ENCODE measurements at regions not wholly inside any gene's neighbourhood (a gene's known extent, or its start where the extent isn't known, plus 50 kb on each side); places are given as distances from the start of the nearest gene placed in this dataset.

- SMC1A ChIA-PET (ENCODE audit: uncharacterized antibody, unreplicated experiment), result interaction anchor here (0.9 kb wide), 1 partner anchor 18 kb away, joined by 3 read pairs; no protein-coding TSS in a partner anchor
- DNase-seq (ENCODE audit: low read depth, low spot score) (no peak), ATAC-seq (no peak), FAIRE-seq (no peak)
- Histone ChIP-seq H3K4me1 (ENCODE audit: control insufficient read depth, insufficient read depth, low read length) (no peaks in the 10 kb centered on the region), H3K27me3 (replicated peaks in 1 of 2; ENCODE audit: control insufficient read depth in 2 of 2, insufficient read depth in 2 of 2, low read length in 1 of 2) (peaks cover 5 to 22% of the 10 kb centered on the region in 2 experiments), H4K20me1 (ENCODE audit: control insufficient read depth, insufficient read depth) (no peaks in the 10 kb centered on the region), H3K4me2 (ENCODE audit: control insufficient read depth, insufficient read depth) (no peak overlapping the region), H3K27ac (ENCODE audit: control insufficient read depth, insufficient read depth) (no peak overlapping the region), H3K79me2 (ENCODE audit: control insufficient read depth, insufficient read depth, low read length) (no peaks in the 10 kb centered on the region), H3K9me3 (replicated peaks; ENCODE audit: control insufficient read depth, insufficient read depth, low read length) (no peaks in the 10 kb centered on the region), H3K9ac (ENCODE audit: control insufficient read depth, insufficient read depth, low read length) (no peak overlapping the region), H3K36me3 (ENCODE audit: control insufficient read depth in 2 of 2, insufficient read depth in 2 of 2, low read length in 1 of 2) (no peaks in the 10 kb centered on the region), H3K4me3 (no peak overlapping the region), H2AFZ (ENCODE audit: control insufficient read depth, low read depth, low read length) (no peak overlapping the region)
- BruUV-seq (replicated peaks), result no TSS peak
- POLR2A ChIA-PET, result no interaction called here
- in situ Hi-C loops (cut with MboI), result no loop called here
- WGBS (ENCODE audit: insufficient coverage, insufficient replicate concordance, low lambda C conversion rate, missing lambda C conversion rate), result 53% methylated on average over 6 of the region's 6 CpGs
- RAD21 ChIA-PET (ENCODE audit: unreplicated experiment), result no interaction called here
- CTCF ChIA-PET, result interaction anchor here (0.9 kb wide), 1 partner anchor 65 kb away, joined by 3 read pairs; no protein-coding TSS in a partner anchor
- intact Hi-C loops (cut with micrococcal nuclease; ENCODE audit: unreplicated experiment), result loop anchor here (10.0 kb wide), 2 partner anchors 535 to 585 kb away; no protein-coding TSS in a partner anchor
- no peak for TF ChIP-seq BCL11A (IDR thresholded peaks at IDR 0.05; ENCODE audit: low read depth, low read length)
- TF ChIP-seq, protein P1, sequence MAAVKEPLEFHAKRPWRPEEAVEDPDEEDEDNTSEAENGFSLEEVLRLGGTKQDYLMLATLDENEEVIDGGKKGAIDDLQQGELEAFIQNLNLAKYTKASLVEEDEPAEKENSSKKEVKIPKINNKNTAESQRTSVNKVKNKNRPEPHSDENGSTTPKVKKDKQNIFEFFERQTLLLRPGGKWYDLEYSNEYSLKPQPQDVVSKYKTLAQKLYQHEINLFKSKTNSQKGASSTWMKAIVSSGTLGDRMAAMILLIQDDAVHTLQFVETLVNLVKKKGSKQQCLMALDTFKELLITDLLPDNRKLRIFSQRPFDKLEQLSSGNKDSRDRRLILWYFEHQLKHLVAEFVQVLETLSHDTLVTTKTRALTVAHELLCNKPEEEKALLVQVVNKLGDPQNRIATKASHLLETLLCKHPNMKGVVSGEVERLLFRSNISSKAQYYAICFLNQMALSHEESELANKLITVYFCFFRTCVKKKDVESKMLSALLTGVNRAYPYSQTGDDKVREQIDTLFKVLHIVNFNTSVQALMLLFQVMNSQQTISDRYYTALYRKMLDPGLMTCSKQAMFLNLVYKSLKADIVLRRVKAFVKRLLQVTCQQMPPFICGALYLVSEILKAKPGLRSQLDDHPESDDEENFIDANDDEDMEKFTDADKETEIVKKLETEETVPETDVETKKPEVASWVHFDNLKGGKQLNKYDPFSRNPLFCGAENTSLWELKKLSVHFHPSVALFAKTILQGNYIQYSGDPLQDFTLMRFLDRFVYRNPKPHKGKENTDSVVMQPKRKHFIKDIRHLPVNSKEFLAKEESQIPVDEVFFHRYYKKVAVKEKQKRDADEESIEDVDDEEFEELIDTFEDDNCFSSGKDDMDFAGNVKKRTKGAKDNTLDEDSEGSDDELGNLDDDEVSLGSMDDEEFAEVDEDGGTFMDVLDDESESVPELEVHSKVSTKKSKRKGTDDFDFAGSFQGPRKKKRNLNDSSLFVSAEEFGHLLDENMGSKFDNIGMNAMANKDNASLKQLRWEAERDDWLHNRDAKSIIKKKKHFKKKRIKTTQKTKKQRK (IDR thresholded peaks at IDR 0.05; ENCODE audit: low read depth, low read length), result no peak
- no peak for TF ChIP-seq KLF5 (IDR thresholded peaks at IDR 0.05; ENCODE audit: partially characterized antibody)
- no peak for TF ChIP-seq PRDM15 (CRISPR knock-in tag; IDR thresholded peaks at IDR 0.05)
- TF ChIP-seq ASH2L (IDR thresholded peaks at IDR 0.05; ENCODE audit: borderline replicate concordance, low read depth), result no peak
- no peak for TF ChIP-seq E2F4 (IDR thresholded peaks at IDR 0.05; ENCODE audit: low read depth, low read length)
- no peak for TF ChIP-seq BHLHE40 (IDR thresholded peaks at IDR 0.05; ENCODE audit: borderline replicate concordance in 1 of 2, low read depth in 2 of 2, low read length in 1 of 2)
- no peak for TF ChIP-seq ZBTB4 (CRISPR knock-in tag; IDR thresholded peaks at IDR 0.05)
- TF ChIP-seq HSF1 (IDR thresholded peaks at IDR 0.05; ENCODE audit: low read depth, low read length), result no peak
- TF ChIP-seq NFXL1 (IDR thresholded peaks at IDR 0.05; ENCODE audit: borderline replicate concordance), result no peak
- TF ChIP-seq RCOR1 (conservative IDR thresholded peaks at IDR 0.05; ENCODE audit: low read depth, low read length), result no peak
Measured at GRCh38 chr4:71189471-71189870, 149.3 kb upstream of the SLC4A4 start.
